GM04504 (cell line): ENCODE measurements at regions not wholly inside any gene's neighbourhood (a gene's known extent, or its start where the extent isn't known, plus 50 kb on each side); places are given as distances from the start of the nearest gene placed in this dataset.
A peak's percentile ranks its signal among the peaks of the same experiment; 100 is the strongest.

Source experiments
- DNase-seq: peaks from one replicate; pipeline ENCODE4 v3.0.0-alpha.2; 2012; ENCODE audit warnings: low read depth

DNA sequence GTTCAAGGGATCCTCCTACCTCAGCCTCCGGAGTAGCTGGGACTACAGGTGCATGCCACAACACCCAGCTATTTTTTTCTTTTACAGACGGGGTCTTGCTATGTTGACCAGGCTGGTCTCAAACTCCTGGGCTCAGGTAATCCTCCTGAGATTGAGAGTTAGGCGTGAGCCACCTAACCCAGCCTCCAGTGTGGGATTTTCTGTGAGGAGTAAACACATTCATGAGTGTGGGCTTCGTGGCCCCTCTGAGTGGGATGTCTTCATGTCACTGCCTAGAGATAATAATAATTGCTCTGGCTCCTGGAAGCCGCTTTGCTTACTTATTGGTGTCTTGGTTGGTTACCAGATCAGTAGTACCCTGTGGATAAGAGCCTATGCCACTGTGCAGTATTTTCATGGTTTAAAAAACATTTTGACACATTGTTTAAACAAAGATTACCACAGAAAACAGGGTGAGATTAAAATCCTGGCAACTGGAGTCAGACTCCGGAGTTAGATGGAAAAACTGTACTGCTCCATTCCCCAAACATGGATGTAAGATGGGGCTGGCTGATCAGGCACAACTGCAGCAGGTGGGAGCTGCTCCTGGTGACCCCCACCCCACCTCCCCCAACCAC is 159.1 kb upstream of the RAB4A start:
- no peak for DNase-seq

DNA sequence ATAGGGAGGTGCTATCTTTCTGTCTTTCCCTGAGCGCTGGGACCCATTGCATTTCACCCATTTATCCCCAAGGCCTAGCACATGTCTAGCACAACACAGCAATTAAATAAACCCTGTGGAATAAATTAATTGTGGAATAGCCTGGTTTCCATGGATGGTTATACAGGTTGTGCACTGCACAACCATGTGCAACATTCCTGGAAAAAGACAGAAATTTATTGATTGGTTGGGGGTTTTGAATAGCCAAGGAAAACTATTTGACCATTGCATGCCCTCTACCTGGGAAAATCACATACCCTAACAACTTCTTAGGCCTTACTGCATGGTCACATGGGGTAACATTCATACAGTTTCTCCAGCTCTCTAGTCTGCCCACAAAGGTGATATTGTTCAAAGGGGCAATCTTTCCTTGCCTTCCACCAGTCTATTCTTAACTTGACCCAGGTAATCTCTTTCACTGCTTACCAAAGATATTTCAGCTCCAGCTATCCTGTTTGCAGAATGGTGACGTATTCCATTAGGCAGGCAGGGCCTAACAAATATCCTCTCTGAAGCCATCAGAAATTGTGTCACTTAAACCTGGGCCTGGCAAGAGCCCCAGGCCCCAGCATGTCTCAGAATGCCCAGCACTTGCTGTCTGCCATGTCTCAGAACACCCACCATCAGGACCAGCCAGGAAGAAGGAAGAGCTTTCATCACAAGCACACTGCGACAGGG is 157.9 kb upstream of the RAB4A start:
- no peak for DNase-seq

DNA sequence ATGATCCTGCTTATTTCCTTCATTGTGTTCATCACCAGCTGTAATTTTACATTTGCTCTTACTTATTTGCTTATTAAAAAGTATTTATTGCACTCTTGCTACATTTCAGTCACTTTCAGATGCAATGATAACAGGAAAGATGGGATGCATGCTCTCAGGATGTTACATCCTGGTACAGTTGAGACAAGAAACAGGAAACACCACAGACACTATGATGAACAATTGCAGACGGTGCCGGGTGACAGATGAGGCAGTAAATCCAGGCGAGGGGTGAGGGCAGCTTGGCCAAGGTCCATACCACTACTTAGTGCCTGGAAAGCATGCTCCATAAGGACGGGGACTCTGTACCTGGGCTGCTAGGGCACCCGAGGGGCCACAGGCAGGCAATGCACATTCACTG is 156.6 kb upstream of the RAB4A start:
- DNase-seq = no peak

DNA sequence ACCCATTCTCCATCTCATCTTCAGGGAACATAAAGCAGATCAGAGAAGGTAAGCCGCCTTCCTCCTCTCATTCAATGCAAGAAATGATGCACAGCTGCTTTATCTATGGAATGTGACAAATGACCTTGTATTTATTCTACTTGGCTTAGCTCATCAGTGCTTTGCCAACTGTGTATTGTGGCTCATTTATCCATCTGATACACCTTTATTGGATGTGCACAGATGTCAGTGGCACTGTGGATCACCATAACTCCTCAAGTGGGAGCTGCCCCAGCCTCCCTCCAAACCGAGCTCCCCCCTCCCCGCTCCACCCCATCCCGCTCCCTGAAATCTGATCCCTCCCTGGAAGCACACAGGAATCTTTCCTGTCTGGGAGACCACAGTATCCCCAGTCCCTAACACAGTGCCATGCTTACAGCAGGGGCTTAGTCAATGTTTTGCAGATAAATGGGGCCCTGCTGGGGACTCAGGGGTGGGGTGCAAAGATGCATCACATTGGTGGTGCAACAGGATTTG is 156.0 kb upstream of the RAB4A start:
- no peak for DNase-seq

DNA sequence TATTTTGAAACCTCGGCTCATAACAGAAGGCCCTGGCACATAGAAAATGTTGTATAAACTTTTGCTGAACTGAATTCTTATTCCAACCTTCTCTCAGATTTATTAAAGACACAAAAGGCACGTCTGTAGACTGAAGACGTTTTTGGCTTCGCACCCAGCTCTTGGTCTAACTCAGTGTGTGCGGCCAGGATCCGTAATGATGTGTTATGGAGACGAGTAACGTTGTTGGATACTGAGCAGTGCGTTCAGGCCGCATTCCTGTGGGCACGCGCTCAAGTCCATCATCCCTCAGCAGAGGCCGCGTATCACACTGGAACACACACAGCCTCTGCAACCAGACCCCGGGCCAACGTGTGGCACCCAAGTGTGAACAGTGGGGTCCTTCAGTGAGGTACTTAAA is 154.8 kb upstream of the RAB4A start:
- no peak for DNase-seq

DNA sequence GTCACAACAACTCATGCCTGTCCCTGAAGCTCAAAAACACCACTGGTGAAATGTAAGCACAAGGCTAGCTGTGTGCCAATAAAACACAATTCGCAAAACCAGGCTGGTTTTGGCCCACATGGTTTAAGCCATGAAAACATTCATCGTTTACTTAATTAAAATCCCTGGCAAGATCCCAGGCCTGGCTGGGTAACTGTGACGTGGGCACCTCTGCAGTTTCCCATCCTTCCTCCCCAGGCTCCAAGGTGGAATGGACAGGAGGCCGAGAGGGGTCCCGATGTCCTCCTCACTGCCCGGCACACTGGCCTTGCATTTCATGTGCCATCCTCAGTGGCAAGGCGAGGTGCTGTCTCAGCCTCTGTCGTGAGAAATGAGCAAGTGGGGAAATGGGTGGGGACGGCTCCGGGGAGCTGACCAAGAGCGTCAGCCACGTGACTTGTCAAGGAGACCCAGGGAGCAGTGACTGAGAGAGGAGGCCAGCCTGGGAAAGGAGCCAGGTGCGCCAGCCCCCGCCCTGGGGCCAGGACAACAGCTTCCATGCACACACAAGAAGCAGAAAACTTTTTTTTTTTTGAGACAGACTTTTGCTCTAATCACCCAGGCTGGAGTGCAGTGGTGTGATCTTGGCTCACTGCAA is 153.1 kb upstream of the RAB4A start:
- DNase-seq = peak; percentile 20

DNA sequence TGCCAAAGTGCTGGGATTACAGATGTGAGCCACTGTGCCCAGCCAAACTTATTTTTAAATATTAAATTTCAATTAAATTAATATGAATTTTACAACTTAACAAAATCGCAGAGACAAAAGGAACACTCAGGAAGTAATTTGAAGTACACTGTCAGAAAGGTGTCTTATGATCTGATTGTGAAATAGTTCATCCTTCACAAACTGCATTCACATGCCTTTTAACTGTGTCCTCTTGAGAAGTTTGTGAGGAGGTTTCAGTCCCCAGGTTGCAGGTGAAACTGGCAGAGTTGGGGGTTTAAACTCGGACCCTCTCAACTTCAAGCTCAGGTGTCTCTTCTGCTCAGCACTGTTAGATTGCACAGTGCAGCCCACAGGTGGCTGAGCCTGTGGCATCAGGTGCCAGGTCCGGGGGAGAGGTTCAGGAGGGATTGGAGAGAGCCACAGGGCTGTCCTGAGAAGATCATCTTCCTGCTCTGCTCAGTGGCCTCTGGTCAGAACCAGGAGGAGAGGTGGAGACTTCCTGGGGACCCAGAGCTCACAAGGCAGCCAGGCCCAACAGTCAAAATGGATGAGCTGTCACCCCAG is 152.3 kb upstream of the RAB4A start:
- DNase-seq = no peak

DNA sequence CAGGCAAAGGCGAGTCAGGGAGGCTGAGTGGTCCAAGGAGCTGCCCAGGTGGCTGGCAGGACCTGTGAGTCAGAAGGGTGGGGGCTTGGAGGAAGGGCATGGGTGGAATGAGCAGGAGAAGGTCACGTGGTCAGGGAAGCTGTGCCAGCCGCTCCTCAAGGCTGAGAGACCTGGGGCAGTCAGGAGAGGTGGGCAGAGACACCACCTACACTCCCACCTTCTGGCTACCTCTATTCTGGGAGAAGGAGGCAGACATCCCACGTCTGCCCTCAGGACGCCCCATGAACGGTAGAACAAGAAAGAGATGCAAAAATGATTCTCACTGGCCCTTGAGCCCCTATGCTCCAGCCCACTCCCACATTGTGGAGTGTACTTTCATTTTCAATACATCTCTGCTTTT is 151.8 kb upstream of the RAB4A start:
- DNase-seq = no peak

DNA sequence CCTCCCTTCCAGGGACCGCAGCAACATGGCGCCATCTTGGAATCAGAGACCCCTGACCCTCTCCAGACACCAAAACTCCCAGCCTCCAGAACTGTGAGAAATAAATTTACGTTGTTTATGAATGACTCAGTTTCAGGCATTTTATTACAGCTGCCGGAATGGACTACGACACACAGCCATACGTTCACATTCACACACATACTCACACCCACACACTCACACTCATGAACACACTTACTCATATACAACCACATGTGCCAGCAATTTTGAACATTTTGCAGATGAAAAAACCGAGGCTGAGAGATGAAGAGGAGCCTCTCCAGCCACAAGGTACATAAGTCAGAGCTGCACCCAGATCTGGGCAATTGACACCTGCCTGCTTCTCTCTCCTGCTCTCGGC is 151.0 kb upstream of the RAB4A start:
- DNase-seq = no peak

DNA sequence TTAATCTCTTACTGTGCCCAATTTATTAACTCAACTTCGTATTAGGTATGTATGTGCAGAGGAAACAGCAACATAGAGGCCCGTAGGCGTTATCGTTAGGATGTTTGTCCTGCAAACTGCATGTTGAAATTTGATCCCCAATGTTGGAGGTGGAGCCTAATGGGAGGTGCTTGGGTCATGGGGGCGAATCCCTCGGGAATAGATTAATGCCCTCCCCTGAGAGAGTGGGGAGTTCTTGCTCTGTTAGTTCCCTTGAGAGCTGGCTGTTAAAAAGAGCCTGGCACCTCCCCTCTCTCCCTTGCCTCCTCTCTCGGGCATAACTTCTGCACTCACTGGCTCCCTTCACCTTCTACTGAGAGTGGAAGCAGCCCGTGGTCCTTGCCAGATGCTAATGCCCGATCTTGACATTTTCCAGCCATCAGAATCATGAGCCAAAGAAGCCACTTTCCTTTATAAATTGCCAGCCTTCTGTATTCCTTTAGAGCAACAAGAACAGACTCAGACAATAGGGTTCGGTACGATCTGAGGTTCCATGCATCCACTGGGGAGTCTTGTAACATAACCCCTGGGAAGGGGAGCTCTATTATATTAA is 149.0 kb upstream of the RAB4A start:
- DNase-seq = no peak

DNA sequence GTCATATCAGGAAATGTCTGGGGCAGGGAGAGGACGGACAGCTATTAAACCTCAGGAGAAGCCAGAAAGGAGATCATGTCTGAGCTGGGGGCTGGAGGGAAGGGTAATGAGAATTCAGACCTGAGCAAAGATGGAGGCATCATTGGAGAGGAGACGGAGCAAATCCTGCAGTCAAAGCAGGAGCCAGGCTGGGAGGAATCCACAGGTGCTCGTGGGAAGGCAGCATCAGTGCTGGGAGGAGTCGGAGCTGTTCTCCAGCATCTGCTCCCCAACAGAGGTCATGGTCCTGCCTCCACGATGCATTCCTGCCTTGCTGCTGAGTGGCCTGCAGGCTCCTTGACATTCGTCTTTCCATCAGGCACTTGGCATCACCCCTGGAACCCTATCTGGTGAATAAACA is 148.3 kb upstream of the RAB4A start:
- DNase-seq = no peak

DNA sequence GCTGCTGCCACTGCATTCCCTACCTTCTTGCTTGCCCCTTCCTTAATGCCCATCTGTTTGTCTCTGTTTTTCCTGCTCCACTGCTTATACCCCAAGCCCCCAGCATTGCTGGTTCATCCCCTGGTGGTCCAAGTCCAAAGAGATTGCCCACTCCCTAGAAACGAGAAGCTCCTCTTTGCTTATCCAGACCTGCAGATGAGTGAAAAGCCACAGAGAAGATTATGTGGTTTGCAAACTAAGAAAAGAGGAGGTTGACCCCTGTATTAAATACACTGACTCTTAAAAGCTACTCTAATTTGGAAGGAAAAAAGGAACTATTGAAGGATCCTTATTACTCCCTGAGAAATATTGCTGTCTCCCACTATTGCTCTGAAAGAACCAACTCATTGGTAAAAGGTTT is 146.8 kb upstream of the RAB4A start:
- no peak for DNase-seq

DNA sequence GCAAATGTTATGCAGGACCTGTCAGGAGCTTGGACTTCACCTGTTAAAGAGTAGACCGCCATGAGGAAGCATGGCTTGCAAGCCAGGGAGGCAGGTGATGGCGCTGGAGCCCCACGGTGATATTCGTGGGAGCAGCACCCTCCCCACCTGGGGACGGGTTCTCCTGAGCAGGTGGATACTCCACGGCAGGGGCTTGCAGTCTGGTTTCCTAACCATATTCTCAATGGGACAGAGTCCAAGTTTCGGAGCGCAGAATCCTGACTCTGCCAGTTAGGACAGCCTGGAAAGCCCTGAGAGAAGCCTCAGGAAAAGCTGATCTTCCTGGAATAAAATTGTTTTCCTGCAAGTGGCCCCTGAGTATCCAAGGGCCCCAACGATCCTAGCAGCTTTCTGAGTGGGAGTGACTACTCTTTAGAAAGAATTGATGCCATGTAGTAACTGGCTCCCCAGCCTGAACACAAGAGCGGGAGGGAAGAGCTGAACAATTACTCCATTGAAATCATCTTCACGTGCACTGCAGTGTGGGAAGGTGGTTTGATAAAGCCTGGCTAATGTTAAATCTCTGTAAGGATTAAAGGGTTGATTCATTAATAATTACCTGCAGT is 146.3 kb upstream of the RAB4A start:
- DNase-seq = no peak

DNA sequence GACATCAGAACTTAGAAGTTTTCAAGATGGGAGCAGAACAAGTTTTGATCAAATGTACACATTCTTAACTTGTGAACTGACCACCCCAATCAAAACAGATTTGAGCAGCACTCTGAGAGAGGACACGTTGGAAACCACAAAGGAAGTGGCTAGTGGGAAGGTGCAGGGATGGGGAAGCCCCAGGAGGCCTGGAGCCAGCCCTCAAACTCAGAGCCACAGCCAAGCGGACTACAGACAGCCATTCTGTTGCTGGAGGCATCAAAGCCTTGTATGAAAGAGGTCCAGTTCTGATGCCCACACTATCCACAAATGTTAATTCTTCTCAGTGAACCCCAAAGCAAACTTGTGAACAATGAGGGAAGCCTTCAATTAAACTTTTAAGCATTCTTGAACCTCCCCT is 143.6 kb upstream of the RAB4A start:
- DNase-seq = no peak

DNA sequence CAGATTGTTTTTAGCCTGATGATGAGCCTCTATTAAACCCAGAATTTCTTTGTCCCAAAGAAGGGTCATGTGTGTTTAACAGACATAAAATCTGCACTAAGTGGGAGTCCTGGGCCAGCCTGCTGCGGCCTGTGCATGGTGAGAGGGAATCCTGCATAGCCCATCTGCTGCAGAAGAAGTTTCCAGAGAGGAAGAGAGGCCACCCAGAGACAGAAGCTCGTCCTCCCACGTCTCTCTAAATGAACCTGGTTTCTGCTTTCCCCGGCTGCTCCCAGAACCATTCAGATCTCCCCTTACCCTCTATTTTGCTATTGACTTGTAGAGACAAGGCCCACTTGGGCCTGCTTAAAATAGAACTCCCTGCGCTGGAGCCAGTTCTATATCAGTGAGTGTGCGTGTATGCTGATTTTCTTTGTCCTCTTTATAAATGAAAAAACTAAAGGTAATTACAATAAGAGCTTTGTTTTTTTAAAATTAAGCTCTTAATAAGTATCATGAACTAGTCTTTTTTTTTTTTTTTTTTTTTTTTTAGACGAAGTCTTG is 142.8 kb upstream of the RAB4A start:
- no peak for DNase-seq

DNA sequence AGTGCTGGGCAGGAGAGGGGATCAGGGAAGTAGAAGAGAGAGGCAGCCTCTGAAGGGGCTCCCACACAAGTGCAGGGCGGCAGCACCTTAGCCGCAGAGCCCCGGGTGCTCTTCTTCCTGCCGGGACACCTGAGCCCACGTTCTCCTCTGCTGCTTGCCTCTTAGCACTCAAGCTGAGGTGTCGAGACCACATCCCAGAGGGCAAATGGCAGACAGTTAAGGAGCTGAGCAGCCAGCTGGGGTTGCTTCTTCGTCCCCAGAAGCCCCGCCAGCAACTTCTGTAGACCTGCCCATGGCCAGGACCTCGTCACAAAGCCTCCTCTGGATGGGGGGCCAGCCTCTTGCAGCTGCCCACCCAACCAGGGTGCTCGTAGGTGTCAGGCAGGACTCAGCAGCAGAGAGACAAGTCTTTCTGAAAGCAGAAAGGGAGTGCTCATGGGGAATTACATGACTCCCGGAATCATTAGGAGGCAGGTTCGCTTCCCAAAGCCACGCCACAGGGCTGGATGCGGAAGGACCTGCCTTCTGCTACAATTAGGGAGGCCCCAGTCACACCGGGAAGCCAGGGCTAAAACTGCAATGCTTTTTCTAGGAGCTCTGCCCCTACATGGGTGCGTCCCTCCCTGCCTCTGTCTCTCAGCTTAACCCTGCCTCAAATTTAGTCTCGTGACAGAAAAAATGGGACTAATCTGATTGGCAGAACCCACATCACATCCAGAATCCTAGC is 141.4 kb upstream of the RAB4A start:
- DNase-seq = no peak

DNA sequence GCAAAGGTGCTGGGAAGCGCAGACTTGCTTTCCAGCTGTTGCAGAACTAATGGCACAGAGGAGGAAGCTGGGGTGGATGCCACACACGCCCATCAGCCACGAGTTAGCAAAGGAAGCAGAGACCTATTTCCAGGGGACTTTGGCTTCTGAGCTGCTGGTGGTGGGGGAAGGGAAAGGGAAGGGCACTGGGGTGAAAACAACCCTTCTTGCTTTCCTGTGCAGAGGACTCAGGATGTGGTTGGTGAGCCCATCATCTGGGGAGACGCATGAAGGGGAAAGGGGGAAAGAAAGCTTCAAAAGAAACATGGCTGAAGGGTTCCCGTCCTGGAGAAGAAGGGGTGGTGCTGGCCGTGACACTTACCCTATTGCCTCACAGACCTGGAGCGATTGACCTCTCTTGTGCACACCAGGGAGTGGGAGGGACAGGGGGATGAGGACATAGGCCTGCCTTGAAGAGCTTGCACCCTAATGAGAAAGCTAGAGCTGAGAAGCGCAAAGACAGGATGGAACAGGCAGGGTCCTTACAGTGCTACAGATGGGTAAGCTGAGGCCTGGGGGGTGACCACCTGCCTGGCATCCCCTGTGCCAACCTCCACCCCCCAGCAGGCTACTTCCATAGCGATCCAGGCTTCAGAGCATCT is 140.8 kb upstream of the RAB4A start:
- DNase-seq = no peak

DNA sequence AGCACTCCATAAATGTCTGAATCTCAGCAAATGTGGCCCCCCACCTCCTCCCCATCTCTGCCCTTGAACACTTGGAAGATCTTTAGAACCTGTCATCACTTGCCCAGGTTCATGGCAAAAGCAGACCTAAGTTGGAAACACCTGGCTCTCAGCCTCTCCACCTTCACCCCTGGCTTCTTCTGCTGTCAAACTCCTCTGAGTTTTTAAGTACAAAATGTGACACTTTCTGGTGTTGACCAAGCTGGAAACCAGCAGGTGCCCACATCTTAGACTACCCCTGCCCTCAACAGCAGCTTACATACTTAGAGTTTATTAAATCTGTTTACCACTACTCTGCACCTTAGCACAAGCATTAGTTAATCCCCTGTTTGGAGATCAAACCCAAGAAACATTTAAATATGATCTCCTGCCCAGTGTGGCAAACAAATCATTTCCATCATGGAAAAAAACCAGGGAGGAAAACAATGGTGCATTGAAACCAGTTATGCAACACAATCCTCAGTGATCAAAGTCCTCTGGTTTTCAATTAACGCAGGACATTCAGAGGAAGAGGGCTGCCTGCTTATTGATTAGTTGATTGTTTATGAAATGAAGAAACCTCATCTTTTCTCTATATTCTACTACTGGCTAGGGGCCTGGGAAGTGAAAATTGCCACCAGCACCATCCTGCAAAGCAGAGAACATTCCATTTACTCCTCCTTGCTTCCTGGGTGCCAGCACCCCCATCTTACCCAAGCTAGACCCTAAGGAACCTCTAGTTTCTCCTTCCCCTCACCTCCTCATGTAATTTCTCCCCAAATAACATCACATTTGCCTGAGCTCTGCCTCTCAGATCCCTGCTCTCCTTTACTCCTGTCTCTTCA is 139.4 kb upstream of the RAB4A start:
- DNase-seq = no peak

DNA sequence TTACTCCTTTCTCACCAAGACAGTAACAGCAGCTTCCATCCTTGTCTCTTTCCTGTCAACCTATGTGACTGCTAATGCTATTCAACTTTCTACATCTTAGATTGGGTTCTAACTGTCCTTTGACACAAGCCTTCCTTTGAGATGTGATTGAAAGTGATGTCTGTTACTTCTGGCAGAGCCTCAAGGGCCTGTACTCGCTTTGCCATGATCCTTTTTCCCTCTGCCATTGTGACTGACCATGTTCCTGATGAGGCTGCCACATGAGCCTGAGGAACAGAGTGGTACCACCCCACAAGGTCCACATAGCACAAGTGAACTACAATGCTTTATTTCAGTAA is 138.8 kb upstream of the RAB4A start:
- no peak for DNase-seq

DNA sequence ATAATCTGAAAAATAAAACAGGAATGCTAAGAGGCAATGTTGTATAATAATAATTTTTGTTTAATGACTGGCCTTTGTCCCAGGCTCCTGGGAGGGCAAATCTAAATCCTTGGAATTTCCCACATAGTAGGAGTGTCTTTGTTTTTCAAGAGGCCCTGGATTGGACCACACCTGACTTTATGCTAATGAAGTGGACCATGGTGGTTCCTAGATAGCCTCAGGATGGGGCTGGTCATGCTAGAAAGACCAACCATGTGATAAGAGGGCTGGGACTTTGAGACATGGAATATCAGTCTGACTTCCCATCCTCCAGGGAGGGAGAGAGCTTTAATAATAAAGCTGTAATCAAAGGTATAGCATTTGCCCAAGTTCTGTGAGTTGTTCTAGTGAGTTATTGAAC is 138.2 kb upstream of the RAB4A start:
- no peak for DNase-seq
